ENCODE measurements at regions not wholly inside any gene's neighbourhood (a gene's known extent, or its start where the extent isn't known, plus 50 kb on each side); places are given as distances from the start of the nearest gene placed in this dataset.

DNA sequence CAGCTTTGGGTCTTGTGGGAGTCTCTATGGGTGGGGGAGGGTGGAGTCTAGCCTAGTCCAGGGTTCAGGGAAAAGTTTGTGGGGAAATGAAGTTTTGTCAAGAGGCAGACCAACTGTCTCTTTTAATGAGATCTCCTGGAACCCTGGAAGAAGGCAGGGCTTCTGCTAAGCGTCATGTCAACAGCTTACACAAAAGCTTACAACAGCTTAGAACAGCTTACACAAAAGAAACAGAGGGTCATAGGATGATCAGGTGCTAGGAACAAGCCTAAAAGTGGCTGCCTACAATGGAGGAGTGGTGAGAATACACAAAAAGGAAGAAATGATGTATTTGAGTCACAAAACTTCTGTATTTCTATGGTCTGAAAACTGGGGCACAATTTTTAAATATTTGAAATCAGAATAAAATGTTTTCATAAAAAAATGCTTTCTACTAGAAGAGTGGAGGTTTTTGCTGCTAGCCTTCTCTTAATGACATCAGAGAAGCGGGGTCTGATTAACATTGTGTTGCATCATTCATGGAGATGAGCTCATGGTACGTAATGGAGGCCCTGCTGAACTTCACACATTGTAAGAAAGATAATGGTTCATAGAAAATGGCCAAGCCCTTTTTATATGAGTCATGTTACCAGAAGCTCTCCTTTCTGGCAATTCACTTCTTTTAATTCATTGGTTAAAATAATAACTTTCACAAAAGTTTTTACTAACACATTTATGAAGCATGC lies 351.0 kb downstream of the PIK3C3 start:
- CTCF ChIA-PET, result interaction anchor here (0.6 to 1.6 kb wide), 3 partner anchors 192 to 966 kb away, joined by 3 to 5 read pairs (median 3); no protein-coding TSS in a partner anchor
- TF ChIP-seq PBX3 (IDR thresholded peaks at IDR 0.05), result no peak
- TF ChIP-seq FOSL2 (IDR thresholded peaks at IDR 0.05; ENCODE audit: borderline replicate concordance, low read depth), result no peak
- TF ChIP-seq CHD2 (IDR thresholded peaks at IDR 0.05; ENCODE audit: low read length, partially characterized antibody), result no peak
- TF ChIP-seq JUND (IDR thresholded peaks at IDR 0.05), result no peak
- no peak for TF ChIP-seq RXRA (IDR thresholded peaks at IDR 0.05; ENCODE audit: borderline replicate concordance, low read depth)
- no peak for TF ChIP-seq TCF12 (IDR thresholded peaks at IDR 0.05)
- TF ChIP-seq REST (IDR thresholded peaks at IDR 0.05; ENCODE audit: low read depth, low read length), result no peak
- TF ChIP-seq USF1 (IDR thresholded peaks at IDR 0.05; ENCODE audit: borderline replicate concordance, low read depth), result no peak
- TF ChIP-seq TEAD4 (IDR thresholded peaks at IDR 0.05; ENCODE audit: borderline replicate concordance, insufficient read depth), result no peak
- TF ChIP-seq RFX5 (IDR thresholded peaks at IDR 0.05; ENCODE audit: low read length), result no peak
- no peaks in the 10 kb centered on the region for H3K9me2 ChIP-seq
- H3K9ac ChIP-seq, result no peak overlapping the region
- H3K27ac ChIP-seq (ENCODE audit: low read depth in 2 of 2, low read length in 1 of 2), result no peak overlapping the region
- H3K4me1 ChIP-seq (ENCODE audit: control insufficient read depth in 1 of 2, insufficient read depth in 2 of 2, low read depth in 1 of 2, low read length in 1 of 2), result no peaks in the 10 kb centered on the region; a peak in 1 of 4 replicates
- 34% methylated on average over 3 of the region's 3 CpGs for whole genome bisulfite sequencing (ENCODE audit: low lambda C conversion rate)
- no peaks in the 10 kb centered on the region for H3K36me3 ChIP-seq (replicated peaks in 1 of 2; ENCODE audit: control insufficient read depth in 1 of 2, insufficient read depth in 2 of 2, low read length in 1 of 2)
- no peaks in the 10 kb centered on the region for H4K20me1 ChIP-seq (ENCODE audit: insufficient read depth)
- no peak overlapping the region for H2AFZ ChIP-seq (ENCODE audit: low read depth)
- no peak overlapping the region for H3K4me2 ChIP-seq
- H3K9me3 ChIP-seq, result no peaks in the 10 kb centered on the region
- DNase-seq, result no peak
- H3K79me2 ChIP-seq (ENCODE audit: insufficient read depth), result no peaks in the 10 kb centered on the region
- H3F3A ChIP-seq (replicated peaks; ENCODE audit: insufficient read depth), result no peaks in the 10 kb centered on the region
- H3K27me3 ChIP-seq (ENCODE audit: insufficient read depth), result no peaks in the 10 kb centered on the region
- POLR2A ChIA-PET, result interaction anchor here (0.6 kb wide), 1 partner anchor 771 kb away, joined by 4 read pairs; no protein-coding TSS in a partner anchor
- H3K4me3 ChIP-seq (ENCODE audit: low read depth in 2 of 2, low read length in 1 of 2), result no peak overlapping the region

DNA sequence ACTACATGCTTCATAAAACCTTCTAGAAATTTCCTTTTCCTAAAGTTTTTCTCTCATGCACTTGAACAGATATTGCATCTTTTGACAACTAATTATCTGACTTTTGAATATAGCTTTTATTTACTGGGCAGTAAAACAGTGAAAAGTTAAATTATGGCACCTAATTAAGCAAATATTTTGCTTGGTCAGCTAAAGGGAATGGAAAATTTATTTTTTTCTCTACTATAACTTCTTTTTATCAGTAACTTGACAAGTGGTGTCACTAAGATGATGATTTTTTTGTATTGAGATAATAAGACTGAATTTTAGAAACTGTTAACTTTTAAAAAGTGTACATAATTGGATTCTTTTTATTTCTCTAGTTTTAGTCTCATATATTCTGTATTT lies 351.6 kb downstream of the PIK3C3 start:
- Histone ChIP-seq H3K4me2 (no peak overlapping the region), H3K27ac (ENCODE audit: low read depth in 2 of 2, low read length in 1 of 2) (no peak overlapping the region), H3K4me3 (ENCODE audit: low read depth in 2 of 2, low read length in 1 of 2) (no peak overlapping the region), H3K9me2 (no peaks in the 10 kb centered on the region), H4K20me1 (ENCODE audit: insufficient read depth) (no peaks in the 10 kb centered on the region), H3K4me1 (ENCODE audit: control insufficient read depth in 1 of 2, insufficient read depth in 2 of 2, low read depth in 1 of 2, low read length in 1 of 2) (peaks cover 0 to 2% of the 10 kb centered on the region in 2 experiments; a peak in 1 of 4 replicates), H3K9ac (no peak overlapping the region), H2AFZ (ENCODE audit: low read depth) (no peak overlapping the region), H3K9me3 (no peaks in the 10 kb centered on the region), H3F3A (replicated peaks; ENCODE audit: insufficient read depth) (no peaks in the 10 kb centered on the region), H3K27me3 (ENCODE audit: insufficient read depth) (no peaks in the 10 kb centered on the region), H3K36me3 (replicated peaks in 1 of 2; ENCODE audit: control insufficient read depth in 1 of 2, insufficient read depth in 2 of 2, low read length in 1 of 2) (no peaks in the 10 kb centered on the region), H3K79me2 (ENCODE audit: insufficient read depth) (no peaks in the 10 kb centered on the region)
- ChIA-PET CTCF (interaction anchor here (0.6 to 1.6 kb wide), 3 partner anchors 193 to 965 kb away, joined by 3 to 5 read pairs (median 3); no protein-coding TSS in a partner anchor), POLR2A (no interaction called here)
- no peak for DNase-seq
- no peak for TF ChIP-seq JUND (IDR thresholded peaks at IDR 0.05)
- TF ChIP-seq EP300 (IDR thresholded peaks at IDR 0.05; ENCODE audit: borderline replicate concordance in 1 of 2, low read depth in 1 of 2, low read length in 1 of 2), result no peak
- TF ChIP-seq RCOR1 (IDR thresholded peaks at IDR 0.05; ENCODE audit: low read length), result no peak
- TF ChIP-seq EZH2phosphoT487 (IDR thresholded peaks at IDR 0.05; ENCODE audit: borderline replicate concordance, low read depth), result no peak
- no peak for TF ChIP-seq TEAD4 (IDR thresholded peaks at IDR 0.05; ENCODE audit: borderline replicate concordance, insufficient read depth)
- no peak for TF ChIP-seq GABPA (IDR thresholded peaks at IDR 0.05; ENCODE audit: low read depth)
- no peak for TF ChIP-seq SMC3 (IDR thresholded peaks at IDR 0.05; ENCODE audit: low read depth, low read length)
- TF ChIP-seq ELF1 (IDR thresholded peaks at IDR 0.05), result no peak
- TF ChIP-seq SIN3A (IDR thresholded peaks at IDR 0.05; ENCODE audit: borderline replicate concordance, low read depth, low read length), result no peak
- TF ChIP-seq TCF12 (IDR thresholded peaks at IDR 0.05), result no peak
- no peak for TF ChIP-seq USF2 (IDR thresholded peaks at IDR 0.05; ENCODE audit: borderline replicate concordance, low read depth, low read length)
- TF ChIP-seq, protein P1, sequence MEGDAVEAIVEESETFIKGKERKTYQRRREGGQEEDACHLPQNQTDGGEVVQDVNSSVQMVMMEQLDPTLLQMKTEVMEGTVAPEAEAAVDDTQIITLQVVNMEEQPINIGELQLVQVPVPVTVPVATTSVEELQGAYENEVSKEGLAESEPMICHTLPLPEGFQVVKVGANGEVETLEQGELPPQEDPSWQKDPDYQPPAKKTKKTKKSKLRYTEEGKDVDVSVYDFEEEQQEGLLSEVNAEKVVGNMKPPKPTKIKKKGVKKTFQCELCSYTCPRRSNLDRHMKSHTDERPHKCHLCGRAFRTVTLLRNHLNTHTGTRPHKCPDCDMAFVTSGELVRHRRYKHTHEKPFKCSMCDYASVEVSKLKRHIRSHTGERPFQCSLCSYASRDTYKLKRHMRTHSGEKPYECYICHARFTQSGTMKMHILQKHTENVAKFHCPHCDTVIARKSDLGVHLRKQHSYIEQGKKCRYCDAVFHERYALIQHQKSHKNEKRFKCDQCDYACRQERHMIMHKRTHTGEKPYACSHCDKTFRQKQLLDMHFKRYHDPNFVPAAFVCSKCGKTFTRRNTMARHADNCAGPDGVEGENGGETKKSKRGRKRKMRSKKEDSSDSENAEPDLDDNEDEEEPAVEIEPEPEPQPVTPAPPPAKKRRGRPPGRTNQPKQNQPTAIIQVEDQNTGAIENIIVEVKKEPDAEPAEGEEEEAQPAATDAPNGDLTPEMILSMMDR (IDR thresholded peaks at IDR 0.05), result no peak
